ENCODE measurements at regions not wholly inside any gene's neighbourhood (a gene's known extent, or its start where the extent isn't known, plus 50 kb on each side); places are given as distances from the start of the nearest gene placed in this dataset.
"Not testable (repeated sequence)": the region's sequence is repeated elsewhere in the genome, so short reads cannot be mapped to it uniquely, and the experiment has no call there.

DNA sequence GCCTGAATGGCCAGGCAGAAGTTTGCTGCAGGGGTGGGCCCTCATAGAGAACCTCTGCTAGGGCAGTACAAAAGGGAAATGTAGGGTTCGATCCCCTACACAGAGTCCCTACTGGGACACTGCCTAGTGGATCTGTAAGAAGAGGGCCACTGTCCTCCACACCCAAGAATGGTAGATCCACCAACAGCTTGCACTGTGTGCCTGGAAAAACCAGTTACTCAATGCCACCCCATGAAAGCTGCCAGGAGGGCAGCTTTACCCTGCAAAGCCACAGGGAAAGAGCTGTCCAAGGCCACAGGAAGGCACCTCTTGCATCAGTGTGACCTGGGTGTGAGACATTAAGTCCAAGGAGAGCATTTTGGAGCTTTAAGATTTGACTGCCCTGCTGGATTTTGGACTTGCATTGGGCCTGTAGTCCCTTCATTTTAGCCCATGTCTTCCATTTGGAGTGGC lies 781.6 kb downstream of the TRAM1L1 start:
- ChIA-PET POLR2A (no interaction called here), CTCF (no interaction called here)
- Histone ChIP-seq H3K27me3 (ENCODE audit: control insufficient read depth, insufficient read depth, low read length) (no peaks in the 10 kb centered on the region), H3K4me3 (ENCODE audit: low read depth, low read length) (no peak overlapping the region), H3K27ac (ENCODE audit: low read depth, low read length) (no peak overlapping the region), H3K9me3 (ENCODE audit: control insufficient read depth, insufficient read depth, low read length) (peaks cover 6% of the 10 kb centered on the region; the same call in 1 of the 2 replicates)
- TF ChIP-seq, protein P1, sequence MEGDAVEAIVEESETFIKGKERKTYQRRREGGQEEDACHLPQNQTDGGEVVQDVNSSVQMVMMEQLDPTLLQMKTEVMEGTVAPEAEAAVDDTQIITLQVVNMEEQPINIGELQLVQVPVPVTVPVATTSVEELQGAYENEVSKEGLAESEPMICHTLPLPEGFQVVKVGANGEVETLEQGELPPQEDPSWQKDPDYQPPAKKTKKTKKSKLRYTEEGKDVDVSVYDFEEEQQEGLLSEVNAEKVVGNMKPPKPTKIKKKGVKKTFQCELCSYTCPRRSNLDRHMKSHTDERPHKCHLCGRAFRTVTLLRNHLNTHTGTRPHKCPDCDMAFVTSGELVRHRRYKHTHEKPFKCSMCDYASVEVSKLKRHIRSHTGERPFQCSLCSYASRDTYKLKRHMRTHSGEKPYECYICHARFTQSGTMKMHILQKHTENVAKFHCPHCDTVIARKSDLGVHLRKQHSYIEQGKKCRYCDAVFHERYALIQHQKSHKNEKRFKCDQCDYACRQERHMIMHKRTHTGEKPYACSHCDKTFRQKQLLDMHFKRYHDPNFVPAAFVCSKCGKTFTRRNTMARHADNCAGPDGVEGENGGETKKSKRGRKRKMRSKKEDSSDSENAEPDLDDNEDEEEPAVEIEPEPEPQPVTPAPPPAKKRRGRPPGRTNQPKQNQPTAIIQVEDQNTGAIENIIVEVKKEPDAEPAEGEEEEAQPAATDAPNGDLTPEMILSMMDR (IDR thresholded peaks at IDR 0.05; ENCODE audit: low read depth, low read length): no peak
- DNase-seq (ENCODE audit: low read depth, low spot score): no peak

DNA sequence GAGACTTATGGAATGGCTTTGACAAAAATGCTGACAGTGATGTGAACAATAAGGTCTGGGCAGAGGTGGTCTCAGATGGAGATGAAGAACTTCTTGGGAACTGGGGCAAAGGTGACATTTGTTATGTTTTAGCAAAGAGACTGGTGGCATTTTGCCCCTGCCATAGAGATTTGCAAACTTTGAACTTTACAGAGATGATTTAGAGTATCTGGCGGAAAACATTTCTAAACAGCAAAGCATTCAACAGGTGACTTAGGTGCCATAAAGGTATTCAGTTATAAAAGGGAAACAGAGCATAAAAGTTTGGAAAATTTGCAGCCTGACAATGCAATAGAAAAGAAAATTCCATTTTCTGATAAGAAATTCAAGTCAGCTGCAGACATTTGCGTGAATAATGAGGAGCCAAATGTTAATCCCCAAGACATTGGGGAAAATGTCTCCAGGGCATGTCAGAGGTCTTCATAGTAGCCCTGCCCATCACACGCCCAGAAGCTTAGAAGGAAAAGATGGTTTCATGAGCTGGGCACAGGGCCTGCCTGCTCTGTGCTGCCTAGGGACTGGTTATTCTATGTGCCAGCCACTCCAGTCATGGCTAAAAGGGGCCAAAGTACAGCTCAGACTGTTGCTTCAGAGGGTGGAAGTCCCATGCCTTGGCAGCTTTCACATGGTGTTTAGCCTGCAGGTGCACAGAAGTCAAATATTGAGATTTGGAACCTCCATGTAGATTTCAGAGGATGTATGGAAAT lies 782.2 kb downstream of the TRAM1L1 start:
- CTCF ChIA-PET: no interaction called here
- TF ChIP-seq, protein P1 (IDR thresholded peaks at IDR 0.05; ENCODE audit: low read depth, low read length): no peak
- H3K9me3 ChIP-seq (ENCODE audit: control insufficient read depth, insufficient read depth, low read length): peaks cover 6% of the 10 kb centered on the region; the same call in 1 of the 2 replicates

DNA sequence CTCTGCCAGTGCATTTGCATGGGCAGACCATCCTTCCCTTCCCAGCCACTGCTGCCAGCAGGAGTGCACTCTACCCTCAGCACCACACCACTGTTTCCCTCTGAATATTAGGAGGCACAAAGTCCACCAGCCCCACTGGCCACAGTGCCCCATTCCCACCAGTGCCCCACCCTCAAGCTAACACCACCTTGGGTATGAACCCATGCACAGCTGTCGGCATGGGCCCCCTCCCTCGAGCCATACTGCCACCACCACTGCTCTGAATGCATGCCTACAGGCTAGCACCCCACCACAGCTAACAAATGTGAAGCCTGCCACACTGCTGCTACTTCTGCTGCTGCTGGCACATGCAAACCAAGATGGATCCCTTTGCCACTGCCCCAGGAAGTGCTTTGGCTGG lies 810.4 kb downstream of the TRAM1L1 start:
- CTCF ChIA-PET: no interaction called here
- Histone ChIP-seq H3K27me3 (ENCODE audit: control insufficient read depth, insufficient read depth, low read length) (no peaks in the 10 kb centered on the region), H3K9me3 (ENCODE audit: control insufficient read depth, insufficient read depth, low read length) (peaks cover 17% of the 10 kb centered on the region), H3K27ac (ENCODE audit: low read depth, low read length) (no peak overlapping the region), H3K4me3 (ENCODE audit: low read depth, low read length) (no peak overlapping the region)
- TF ChIP-seq, protein P1 (IDR thresholded peaks at IDR 0.05; ENCODE audit: low read depth, low read length): no peak
- POLR2A ChIA-PET: no interaction called here
- DNase-seq (ENCODE audit: low read depth, low spot score): no peak

More for the DNA sequence above, 782.2 kb downstream of the TRAM1L1 start:
- no peak for DNase-seq (ENCODE audit: low read depth, low spot score)
- Histone ChIP-seq H3K4me3 (ENCODE audit: low read depth, low read length) (no peak overlapping the region), H3K27ac (ENCODE audit: low read depth, low read length) (no peak overlapping the region), H3K27me3 (ENCODE audit: control insufficient read depth, insufficient read depth, low read length) (no peaks in the 10 kb centered on the region)
- POLR2A ChIA-PET: no interaction called here

DNA sequence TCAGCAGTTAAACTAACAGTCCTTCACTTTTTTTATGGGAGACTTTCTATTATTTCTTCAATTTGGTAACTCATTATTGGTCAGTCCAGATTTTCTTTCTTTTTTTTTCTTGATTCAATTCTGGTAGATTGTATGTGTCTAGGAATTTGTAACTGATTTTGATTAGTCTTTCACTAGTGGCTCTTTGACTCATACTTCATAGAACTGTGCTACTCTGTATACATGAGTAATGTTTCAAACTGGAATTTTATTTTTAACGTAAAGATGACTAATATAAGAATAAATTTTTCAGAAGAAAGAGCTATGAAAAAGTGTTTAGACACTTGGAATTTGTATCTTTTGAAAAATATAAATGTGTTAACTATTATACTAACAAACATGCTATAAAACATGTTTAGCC lies 813.0 kb downstream of the TRAM1L1 start:
- CTCF ChIA-PET: no interaction called here
- TF ChIP-seq, protein P1 (IDR thresholded peaks at IDR 0.05; ENCODE audit: low read depth, low read length): no peak
- POLR2A ChIA-PET: no interaction called here
- H3K4me3 ChIP-seq (ENCODE audit: low read depth, low read length): no peak overlapping the region
- H3K27ac ChIP-seq (ENCODE audit: low read depth, low read length): no peak overlapping the region
- no peaks in the 10 kb centered on the region for H3K27me3 ChIP-seq (ENCODE audit: control insufficient read depth, insufficient read depth, low read length)
- peaks cover 17% of the 10 kb centered on the region for H3K9me3 ChIP-seq (ENCODE audit: control insufficient read depth, insufficient read depth, low read length)
- DNase-seq (ENCODE audit: low read depth, low spot score): no peak

DNA sequence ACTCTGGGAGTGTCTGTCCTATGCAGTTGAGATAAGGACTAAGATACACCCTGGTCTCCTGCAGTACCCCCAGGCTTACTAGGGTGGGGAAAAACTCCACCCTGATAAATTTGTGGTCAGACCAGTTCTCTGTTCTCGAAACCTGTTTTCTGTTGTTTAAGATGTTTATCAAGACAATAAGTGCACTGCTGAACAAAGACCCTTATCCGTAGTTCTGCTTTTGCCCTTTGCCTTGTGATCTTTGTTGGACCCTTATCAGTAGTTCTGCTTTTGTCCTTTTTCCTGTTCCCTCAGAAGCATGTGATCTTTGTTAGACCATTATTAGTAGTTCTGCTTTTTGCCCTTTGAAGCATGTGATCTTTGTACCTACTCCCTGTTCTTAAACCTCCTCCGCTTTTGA lies 824.4 kb downstream of the TRAM1L1 start:
- H3K9me3 ChIP-seq (ENCODE audit: control insufficient read depth, insufficient read depth, low read length); H3K27ac ChIP-seq (ENCODE audit: low read depth, low read length); H3K4me3 ChIP-seq (ENCODE audit: low read depth, low read length); DNase-seq (ENCODE audit: low read depth, low spot score); H3K27me3 ChIP-seq (ENCODE audit: control insufficient read depth, insufficient read depth, low read length); CTCF ChIA-PET; POLR2A ChIA-PET: not testable (repeated sequence)

All from AG04450 (cell line).